ENCODE measurements at regions not wholly inside any gene's neighbourhood (a gene's known extent, or its start where the extent isn't known, plus 50 kb on each side); places are given as distances from the start of the nearest gene placed in this dataset.
"Not testable (repeated sequence)": the region's sequence is repeated elsewhere in the genome, so short reads cannot be mapped to it uniquely, and the experiment has no call there.

DNA sequence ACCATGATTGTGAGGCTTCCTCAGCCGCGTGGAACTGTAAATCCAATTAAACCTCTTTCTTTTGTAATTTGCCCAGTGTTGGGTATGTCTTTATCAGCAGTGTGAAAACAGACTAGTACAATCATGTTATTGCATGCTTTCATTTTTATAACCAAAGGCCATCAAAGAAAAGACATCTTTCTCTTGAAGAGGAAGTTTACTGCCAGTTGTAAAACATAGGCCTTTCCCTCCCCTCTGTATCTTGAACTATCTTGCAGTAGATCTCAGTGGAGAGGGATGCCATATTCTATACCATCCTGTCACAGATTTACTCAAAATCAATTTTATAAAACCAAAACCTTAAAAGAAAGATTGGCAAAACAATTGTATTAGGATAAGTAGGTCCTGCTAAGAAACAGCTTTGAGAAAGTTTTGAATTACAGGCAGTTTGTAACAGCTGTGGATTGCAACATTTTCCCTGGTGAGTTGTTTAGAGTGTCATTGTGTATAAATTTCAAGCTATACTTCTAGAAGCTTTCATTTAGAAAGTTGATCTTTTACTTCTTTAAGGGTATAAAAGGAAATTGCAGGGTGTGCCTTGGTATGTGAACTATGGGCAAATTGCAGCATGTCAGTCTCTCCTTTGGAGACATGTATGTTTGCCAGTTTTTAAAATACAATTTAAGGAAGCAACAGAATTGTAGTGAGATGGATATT lies 128.0 kb downstream of the ATP23 start:
- no peak for DNase-seq

DNA sequence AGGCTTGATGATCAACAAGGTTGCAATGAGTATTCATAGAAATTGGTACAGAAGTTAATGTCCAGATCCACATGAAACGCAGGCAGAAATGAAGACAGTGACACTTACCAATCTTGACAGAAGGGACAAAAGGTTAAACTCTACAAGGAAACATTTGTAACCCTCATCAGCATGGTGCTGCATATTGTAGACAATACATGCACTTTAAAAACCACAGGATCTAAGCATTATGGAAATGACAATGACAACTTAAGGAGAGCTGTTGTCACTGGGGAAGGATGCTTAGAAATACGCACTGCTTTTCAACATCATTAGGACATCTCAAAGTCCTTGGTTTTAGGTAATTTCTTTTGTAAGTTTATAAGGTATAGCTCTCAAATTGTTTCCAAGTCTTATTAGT lies 130.6 kb downstream of the ATP23 start:
- no peak for DNase-seq

DNA sequence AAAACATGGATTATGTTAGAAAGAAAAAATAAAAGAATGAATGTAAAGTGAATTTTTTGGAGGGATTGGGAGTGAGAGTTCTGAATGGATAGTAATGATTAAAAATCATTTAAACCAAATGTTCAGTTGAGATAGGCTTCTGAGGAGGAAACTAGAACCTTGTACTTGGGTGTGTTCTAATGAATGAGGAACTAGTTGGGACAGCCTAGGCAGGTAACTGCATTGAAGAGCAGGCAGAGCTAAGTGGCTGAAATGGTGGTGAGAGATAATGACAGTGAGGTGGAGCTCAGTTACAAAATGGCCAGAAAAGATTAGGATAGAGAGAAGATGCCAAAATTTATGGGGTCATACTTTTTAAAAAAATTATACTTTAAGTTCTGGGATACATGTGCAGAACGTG lies 132.9 kb downstream of the ATP23 start:
- no peak for DNase-seq

DNA sequence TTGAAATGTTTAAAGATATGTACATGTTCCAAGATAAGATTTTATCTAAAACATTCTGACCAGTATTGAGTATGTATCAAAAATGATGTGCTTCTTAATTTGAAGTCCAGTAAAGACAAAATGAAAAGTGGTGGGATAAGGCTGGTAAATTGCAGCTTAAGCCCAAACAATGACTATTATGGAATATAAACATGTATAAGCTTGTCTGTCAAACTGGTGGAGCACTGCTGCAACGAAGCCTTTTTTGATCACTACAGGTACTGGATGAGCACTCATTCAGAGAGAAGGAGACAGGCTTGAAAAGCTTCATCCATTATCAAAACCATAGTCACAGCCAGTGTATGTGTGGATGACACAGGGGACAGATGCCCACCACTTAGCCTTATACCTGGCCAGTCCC lies 138.4 kb downstream of the ATP23 start:
- DNase-seq, result no peak

DNA sequence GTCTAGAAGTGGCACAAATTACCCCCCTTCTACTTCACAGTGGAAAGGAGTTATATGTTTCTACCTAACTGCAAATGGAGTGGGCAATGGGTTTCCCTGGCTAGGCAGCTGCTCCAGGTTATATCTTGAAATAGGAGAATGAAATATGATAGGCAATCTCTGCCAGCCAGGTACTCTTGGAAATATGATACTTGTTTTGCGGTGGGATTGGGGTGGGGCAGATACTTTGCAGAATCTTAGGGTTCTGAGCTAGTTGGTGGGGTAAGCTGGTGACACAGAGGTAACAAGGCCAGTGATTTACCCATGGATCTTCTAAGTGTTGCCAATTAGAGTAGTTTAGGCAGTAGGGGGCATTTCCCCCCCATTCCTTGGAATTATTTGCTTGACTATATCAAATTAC lies 140.1 kb downstream of the ATP23 start:
- DNase-seq, result no peak

DNA sequence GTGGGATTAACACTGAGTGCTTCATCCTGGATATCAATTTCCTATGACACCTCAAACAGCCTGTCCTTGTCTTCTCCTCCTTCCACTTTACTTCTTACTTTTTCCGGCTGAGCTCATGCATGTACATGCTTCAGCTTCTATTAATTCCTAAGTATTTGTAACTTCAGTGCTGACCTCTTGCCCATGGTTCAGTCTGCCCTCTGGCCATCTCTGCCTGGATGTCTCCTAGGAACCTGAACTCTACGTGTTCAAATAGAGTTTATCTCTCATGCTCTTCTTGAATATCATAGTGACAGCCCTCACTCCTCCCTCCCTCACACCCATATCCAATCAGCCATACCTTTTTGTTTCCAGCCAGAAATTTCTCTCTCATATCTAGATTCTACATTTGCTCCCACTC lies 141.6 kb downstream of the ATP23 start:
- DNase-seq, result no peak

DNA sequence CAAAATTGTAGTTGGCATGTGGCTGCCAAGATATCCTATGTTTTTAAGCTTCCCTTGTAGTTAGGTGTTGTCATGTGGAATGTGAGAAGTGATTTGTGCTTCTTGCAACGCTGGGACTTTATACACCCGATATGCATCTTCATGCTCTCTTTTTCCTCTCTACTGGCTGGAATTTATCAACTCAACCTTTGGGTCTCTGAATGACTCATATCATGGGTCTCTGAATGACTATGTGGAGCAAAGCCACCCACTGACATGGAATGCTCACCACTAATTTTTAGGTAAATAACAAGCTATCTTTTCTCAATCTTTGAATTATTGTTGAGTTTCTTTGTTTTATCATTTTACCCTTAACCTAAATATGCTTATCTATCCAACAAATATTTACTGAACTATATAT lies 144.6 kb downstream of the ATP23 start:
- DNase-seq, result no peak

DNA sequence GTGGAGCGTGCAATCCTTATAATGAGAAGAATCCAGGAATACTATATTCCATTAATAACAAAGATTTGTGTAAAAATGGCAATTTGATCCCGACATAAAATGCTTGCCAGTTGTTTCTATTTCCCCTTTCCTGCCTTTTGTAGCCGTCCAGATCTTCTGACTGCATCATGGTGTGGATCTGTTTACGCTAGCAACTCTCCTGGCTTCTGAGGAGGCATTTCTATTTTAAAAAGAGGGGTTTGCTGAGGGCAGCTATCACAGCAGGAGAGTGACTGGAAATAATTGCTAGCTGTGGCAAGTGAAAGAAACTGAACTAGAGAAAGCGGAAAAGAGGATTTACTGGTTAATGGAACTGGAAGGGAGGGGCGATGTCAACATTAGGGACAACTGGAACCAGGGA lies 145.6 kb downstream of the ATP23 start:
- no peak for DNase-seq

DNA sequence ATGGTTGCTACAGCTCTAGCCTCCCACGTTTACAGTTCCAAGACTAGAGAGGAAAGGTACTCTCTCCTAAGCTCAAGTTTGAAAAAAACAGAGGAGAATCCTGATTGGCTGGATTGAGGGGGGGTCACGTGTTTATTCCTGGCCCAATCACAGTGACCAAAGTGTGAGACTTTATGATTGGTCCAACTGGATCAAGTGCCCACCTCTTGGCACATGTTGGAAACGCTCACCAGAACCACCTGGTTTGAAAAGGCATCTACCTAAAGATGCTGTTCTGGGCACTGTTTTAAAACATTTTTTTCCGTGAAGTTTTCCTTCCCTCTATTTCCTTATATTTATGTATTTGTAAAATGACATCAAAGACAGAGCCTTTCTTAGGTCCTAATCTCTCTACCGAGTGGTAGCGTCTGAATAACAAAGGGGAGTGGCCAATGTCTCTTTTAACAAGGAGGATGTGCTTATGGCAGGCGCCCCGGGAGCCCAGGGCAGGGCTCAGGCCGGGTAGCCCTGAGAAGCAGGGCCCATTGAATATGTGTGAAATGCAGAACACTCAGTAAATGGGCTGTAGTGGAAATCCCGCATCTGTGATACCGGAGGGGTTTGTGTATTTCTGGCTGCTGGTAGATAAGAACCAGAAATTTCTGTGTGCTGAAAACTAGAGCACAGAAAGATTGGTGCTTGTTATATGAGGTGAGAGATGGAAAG lies 146.2 kb downstream of the ATP23 start:
- DNase-seq, result no peak

DNA sequence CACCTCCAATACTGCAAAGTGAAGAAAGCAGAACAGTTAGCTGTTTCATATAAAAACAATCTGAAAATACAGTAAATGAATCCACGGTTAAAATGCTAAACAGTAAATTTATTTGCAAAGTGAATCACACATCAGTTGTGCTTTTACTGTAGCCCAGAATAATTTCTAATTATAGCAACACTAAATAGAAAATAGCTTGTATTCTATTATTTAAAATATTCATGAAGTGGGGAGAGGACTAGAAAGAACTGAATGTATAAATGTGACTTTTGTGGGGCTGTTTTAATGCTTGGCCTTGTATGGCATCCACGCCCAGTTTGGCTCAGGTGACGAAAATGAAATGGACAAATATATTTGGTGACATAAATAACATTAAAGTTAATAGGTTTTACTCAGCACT lies 148.2 kb downstream of the ATP23 start:
- DNase-seq, result no peak

DNA sequence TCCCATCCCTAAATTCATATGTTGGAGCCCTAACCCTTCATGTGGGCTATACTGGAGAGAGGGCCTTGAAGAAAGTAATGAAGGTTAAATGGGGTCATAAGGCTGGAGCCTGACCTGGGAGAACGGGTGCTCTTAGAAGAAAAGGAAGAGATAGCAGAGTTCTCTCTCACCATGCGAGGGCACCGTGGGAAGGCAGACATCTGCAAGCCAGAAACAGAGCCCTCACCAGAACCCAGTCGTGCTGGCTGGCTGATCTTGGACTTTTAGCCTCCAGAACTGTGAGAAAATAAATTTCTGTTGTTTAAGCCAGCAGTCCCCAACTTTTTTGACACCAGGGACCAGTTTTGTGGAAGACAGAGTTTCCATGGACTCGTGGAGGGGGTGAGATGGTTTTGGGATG lies 149.3 kb downstream of the ATP23 start:
- no peak for DNase-seq

DNA sequence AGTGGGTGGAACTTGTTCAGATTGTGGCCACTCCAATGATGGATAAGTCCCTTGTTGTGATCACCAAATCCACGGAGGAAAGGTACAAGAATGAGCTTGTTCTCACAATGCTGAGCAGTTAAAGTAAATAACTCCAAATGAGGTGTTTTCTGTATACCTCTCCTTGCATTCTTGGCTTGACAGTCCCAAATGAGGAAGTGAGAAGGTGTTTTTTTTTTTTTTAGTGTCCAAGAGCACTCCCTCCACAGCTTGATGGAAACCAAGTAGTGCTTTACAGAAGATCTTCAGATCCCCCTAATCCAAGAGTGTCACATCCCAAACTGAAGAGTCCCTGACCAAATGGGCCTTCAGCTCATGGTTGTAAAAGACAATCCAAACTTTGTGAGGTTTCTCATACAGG lies 153.6 kb downstream of the ATP23 start:
- no peak for DNase-seq

DNA sequence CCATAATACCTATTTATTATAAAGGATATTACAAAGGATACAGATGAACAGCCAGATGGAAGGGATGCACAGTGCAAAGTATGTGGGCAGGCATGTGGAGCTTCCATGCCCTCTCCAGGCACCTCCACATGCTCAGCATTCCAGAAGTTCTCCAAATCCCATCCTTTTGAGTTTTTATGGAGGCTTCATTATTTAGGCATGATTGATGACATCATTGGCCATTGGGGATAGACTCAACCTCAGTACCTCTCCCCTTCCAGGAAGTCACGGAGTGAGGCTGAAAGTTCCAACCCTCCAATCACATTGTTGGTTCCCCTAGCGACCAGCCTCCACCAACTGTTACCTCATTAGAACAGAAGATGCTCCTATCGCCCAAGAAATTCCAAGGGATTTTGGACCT lies 156.4 kb downstream of the ATP23 start:
- no peak for DNase-seq

DNA sequence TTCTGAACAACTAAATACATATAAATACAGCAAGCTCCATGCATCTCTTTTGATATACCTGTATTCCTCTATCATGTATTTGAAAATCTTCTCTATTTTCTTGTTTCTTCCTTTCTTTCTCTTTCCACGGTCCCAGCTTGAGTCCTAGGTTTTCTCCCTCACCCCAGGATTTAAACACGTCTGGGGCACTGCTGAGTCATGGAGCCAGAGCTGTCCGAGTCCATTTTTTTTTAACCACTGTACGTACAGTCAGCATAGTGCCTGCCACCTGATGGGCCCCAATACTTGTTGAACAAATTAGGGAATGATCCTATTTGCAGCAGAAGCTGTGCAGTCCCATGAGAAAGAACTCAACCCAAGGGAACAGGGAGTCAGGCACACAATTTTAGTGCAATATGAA lies 158.1 kb downstream of the ATP23 start:
- no peak for DNase-seq

DNA sequence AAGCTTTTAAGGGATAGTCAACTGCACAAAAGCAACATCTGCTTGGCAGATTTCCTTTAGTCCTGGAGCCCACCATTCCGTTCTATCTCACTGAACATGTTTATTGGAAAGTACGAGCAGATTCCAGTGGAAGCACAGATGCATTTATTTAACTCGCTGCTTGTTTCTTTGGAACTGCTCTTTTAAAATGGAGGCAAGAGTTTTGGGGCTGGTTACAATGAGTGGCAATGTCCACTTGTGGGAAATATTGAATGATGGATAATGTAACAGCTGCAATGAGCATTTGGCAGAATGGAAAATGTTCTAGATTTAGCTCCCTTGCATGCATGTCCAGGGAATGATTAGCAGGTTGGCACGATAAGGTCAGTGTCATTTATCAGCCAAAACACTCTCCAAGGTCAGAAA lies 163.0 kb downstream of the ATP23 start:
- no peak for DNase-seq

DNA sequence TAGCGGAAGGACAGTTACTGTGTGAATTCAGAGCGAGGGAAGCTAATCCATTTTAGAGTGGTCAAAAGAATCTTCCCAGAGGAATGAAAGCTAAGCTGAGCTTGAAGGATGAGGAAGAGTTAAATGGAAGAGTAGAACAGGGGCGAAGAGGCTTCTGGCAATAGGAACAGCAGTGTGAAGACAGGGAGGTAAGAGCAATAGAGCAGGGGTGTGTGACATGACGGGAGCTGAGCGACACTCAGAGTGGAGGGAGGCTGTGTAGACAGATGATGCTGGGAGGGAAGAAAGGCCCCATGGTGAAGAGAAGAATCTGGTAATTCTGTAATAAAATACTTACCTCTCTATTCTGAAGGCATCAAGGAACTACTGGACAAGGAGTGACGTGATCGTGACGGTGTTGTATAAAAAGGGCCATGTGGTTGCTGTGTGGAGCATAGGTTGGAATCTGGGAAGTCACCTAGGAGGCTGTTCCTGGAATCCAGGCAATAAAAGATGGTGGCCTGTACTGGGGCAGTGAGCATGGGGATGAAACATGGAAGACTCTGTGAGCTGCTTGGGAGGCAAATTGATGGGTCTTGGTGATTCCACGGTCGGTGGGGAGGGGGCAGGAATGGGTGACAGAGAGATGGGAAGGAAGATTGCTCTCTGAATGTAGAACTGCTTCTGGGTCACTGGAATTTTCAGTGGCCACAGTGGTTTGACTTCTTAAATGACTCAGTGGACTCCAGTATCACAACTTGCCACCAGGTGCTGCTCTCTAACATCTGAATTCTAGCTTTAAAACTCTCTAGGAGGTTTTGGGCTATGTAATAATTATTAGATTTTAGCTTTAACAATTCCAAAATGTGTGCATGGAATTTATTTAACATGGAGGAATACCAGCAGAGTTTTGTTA lies 164.1 kb downstream of the ATP23 start:
- DNase-seq, result no peak

DNA sequence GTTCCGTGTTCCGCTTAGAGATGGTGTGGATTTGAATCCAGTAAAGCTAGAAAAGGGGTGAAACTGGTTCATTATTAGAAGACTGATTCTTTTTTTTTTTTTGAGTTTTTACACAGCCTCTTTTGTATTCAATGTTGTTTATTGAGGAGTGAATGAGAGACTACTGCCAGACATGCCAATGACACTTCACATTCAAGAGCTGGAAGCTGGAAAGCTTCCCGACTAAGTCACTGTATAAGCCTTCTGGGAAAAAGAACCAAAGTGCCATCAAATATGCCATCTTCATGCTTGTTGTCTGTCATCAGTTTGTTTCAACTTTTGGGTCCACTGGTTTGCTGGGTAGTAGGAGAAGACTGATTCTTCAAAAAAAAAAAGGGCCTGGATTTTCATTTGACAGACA lies 164.8 kb downstream of the ATP23 start:
- no peak for DNase-seq

DNA sequence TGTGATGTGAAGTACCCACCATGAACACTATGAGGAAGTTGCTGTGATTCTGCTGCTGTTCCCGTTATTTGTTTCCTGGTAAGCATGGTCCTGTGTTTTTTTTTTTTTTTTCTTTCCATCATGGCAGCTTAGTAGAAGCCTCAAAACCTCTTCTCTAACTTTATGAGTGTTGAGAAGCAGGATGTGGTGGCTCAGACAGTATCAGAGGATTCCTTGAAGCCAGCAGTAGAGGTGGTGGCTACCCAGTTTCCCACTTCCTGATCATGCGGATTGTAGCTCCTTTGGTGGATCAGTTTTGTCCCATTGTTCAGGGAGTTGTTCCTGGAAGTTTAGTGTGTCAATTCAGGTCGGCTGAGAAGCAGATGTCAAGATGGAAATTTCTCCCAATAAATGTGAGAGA lies 175.8 kb downstream of the ATP23 start:
- no peak for DNase-seq

DNA sequence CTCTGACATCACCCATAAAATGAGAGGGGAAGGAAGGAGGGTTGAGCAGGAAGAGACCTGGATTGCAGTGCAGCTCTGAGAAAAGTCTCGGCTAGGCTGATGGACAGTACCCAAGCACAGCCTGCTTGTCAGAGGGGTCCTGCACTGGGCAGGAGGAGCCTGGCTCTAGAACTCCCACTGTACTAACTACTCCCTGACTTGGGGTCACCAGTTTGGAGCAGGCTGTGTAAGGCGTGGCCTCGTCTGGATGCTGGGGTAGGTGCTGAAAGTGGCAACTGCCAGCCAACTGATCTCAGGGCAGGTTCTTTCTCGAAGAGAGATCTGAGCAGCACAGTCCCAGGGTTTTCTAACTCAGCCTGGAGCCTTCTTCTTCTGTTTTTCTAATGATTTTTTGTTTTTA lies 176.3 kb downstream of the ATP23 start:
- DNase-seq, result no peak

DNA sequence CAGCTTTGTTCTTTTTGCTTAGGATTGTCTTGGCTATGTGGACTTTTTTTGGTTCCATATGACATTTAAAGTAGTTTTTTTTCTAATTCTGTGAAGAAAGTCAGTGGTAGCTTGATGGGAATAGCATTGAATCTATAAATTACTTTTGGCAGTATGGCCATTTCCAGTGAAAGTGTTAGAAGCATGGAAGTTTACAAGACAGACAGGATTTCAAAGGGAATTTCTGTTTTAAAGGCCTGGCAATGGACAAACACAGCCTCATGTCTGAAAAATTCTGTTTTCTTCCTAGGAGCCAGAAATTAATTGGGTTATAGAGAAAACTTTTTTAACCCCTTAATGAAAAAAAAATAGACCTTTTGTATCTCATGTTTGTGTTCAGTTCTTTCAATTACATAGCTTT lies 184.4 kb downstream of the ATP23 start:
- DNase-seq, result not testable (repeated sequence)

DNA sequence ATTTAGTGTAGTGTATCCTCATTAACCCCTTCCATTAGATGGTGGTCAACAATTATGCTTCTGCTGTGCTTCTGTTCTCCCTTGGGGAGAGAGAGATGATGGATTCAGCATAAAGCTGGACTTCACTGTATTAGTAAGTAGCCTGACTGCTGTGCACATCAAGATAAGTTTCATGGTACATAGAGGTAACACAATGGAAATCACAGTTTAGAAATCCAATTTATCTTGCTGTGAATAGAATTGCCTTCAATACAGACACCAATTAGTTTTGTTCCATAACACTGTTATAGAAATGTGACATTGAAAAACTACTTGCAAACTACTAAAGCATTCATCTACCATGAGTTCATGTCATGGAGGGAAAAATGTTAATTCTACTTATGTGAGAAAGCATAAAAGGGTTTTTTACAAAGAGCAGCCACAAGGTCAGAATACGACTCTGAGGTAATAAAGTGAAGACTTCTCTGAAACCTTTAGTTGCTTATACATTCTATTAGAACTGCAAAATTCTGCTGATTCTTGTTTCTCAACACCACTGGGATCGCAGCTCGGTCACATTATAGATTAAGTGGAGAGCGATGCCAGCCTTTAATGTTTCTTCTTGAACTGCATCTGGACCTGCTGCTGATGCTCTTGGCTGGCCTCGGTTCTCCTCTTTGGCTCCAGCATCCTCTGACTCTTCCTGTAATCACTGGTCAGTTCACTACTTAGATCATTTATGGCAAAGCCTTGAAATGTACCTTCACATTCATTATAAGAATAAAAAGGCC lies 190.8 kb downstream of the ATP23 start:
- DNase-seq, result no peak

DNA sequence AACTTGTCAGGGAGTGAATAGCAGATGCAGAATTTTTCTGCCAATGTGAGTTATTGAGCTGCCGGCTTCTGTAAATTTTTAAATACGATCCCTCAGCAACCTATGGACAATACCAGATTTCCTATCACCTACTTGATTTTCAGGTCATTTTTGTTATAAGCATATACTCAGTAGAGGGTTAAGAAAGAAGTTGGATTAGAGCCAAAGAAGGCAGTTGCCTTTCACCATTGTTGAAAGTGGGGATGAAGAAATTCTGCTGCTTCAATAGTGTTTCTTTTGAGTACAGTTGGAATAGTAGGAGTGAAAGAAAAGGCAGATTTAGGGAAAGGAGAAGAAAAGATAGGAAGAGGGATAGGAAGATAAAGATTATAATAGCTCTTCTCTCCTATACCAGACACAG lies 197.1 kb downstream of the ATP23 start:
- no peak for DNase-seq

DNA sequence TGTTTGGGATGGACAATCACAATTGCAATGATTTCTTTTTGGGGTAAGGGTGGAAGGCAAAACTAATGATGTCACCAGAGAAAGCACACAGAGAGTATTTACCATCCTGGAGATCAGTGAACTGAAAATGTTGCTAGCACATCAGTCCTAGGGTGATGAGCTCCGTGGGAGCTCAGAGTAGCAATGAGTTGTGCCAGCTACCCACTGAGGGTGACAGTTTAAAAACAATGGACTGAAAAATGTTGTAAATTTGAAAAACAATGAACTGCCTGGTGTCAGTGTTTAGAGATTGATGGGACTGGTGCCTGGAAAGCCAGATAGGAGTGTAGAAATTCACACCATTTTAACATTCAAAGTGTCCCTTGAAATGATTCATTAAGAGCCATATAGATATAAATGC lies 198.5 kb downstream of the ATP23 start:
- DNase-seq, result no peak

All from activated CD4-positive, alpha-beta T cell treated with anti-CD3 and anti-CD28 coated beads, Interleukin-2, amount 50 U/mL, for 48 hours (primary cell).